ENCODE measurements at regions not wholly inside any gene's neighbourhood (a gene's known extent, or its start where the extent isn't known, plus 50 kb on each side); places are given as distances from the start of the nearest gene placed in this dataset.

- TF ChIP-seq USF2 (IDR thresholded peaks at IDR 0.05; ENCODE audit: borderline replicate concordance, low read depth, low read length) = no peak
- no peak for TF ChIP-seq YY1 (IDR thresholded peaks at IDR 0.05; ENCODE audit: low read depth)
- no peak for TF ChIP-seq MAX (IDR thresholded peaks at IDR 0.05; ENCODE audit: low read depth)
- no peak for TF ChIP-seq GABPA (IDR thresholded peaks at IDR 0.05; ENCODE audit: low read depth)
These were observed 616.9 kb downstream of the ANKRD50 start for GRCh38 chr4:124095621-124096020.

Measured in SK-N-SH (cell line).